ENCODE measurements at regions not wholly inside any gene's neighbourhood (a gene's known extent, or its start where the extent isn't known, plus 50 kb on each side); places are given as distances from the start of the nearest gene placed in this dataset.

GRCh38 chr13:68940049-68940448, 1167.6 kb upstream of the ATXN8OS start:
- no peak for TF ChIP-seq CEBPB (IDR thresholded peaks at IDR 0.05)
- TF ChIP-seq FOXM1 (IDR thresholded peaks at IDR 0.05; ENCODE audit: borderline replicate concordance, low read depth), result no peak
- TF ChIP-seq TAF1 (IDR thresholded peaks at IDR 0.05; ENCODE audit: low read depth), result no peak
- TF ChIP-seq TEAD4 (IDR thresholded peaks at IDR 0.05), result no peak

GRCh38 chr13:68938639-68939038, 1169.0 kb upstream of the ATXN8OS start:
- no peak for TF ChIP-seq CEBPB (IDR thresholded peaks at IDR 0.05)
- no peak for TF ChIP-seq NFIC (IDR thresholded peaks at IDR 0.05)
- no peak for TF ChIP-seq ZBTB7A (IDR thresholded peaks at IDR 0.05; ENCODE audit: low read depth)
- TF ChIP-seq EGR1 (IDR thresholded peaks at IDR 0.05), result no peak
- no peak for TF ChIP-seq USF1 (IDR thresholded peaks at IDR 0.05)
- TF ChIP-seq TAF1 (IDR thresholded peaks at IDR 0.05; ENCODE audit: low read depth), result no peak
- no peak for TF ChIP-seq YY1 (IDR thresholded peaks at IDR 0.05; ENCODE audit: low read depth)
- no peak for TF ChIP-seq EP300 (IDR thresholded peaks at IDR 0.05; ENCODE audit: borderline replicate concordance)
- TF ChIP-seq REST (IDR thresholded peaks at IDR 0.05; ENCODE audit: low read depth), result no peak
- TF ChIP-seq FOXM1 (IDR thresholded peaks at IDR 0.05; ENCODE audit: borderline replicate concordance, low read depth), result no peak

- TF ChIP-seq NFIC (IDR thresholded peaks at IDR 0.05), result no peak
- TF ChIP-seq REST (IDR thresholded peaks at IDR 0.05; ENCODE audit: low read depth), result no peak
- no peak for TF ChIP-seq EP300 (IDR thresholded peaks at IDR 0.05; ENCODE audit: borderline replicate concordance)
- TF ChIP-seq CREB1 (IDR thresholded peaks at IDR 0.05; ENCODE audit: low read depth), result no peak
- no peak for TF ChIP-seq TAF1 (IDR thresholded peaks at IDR 0.05; ENCODE audit: low read depth)
- TF ChIP-seq MAX (IDR thresholded peaks at IDR 0.05), result no peak
- no peak for TF ChIP-seq FOXM1 (IDR thresholded peaks at IDR 0.05; ENCODE audit: borderline replicate concordance, low read depth)
- no peak for TF ChIP-seq RAD21 (IDR thresholded peaks at IDR 0.05; ENCODE audit: low read depth)
- no peak for TF ChIP-seq ZBTB7A (IDR thresholded peaks at IDR 0.05; ENCODE audit: low read depth)
- TF ChIP-seq YY1 (IDR thresholded peaks at IDR 0.05; ENCODE audit: low read depth), result no peak
- TF ChIP-seq TEAD4 (IDR thresholded peaks at IDR 0.05), result no peak
Observed at GRCh38 chr13:68929075-68929745, 1178.4 kb upstream of the ATXN8OS start.

GRCh38 chr13:68927387-68928026, 1180.1 kb upstream of the ATXN8OS start:
- no peak for TF ChIP-seq FOXM1 (IDR thresholded peaks at IDR 0.05; ENCODE audit: borderline replicate concordance, low read depth)
- no peak for TF ChIP-seq TCF12 (IDR thresholded peaks at IDR 0.05; ENCODE audit: low read depth)
- TF ChIP-seq REST (IDR thresholded peaks at IDR 0.05; ENCODE audit: low read depth), result no peak
- no peak for TF ChIP-seq TEAD4 (IDR thresholded peaks at IDR 0.05)
- TF ChIP-seq RAD21 (IDR thresholded peaks at IDR 0.05; ENCODE audit: low read depth), result peak; percentile 89
- TF ChIP-seq EP300 (IDR thresholded peaks at IDR 0.05; ENCODE audit: borderline replicate concordance), result no peak
- TF ChIP-seq TAF1 (IDR thresholded peaks at IDR 0.05; ENCODE audit: low read depth), result no peak

GRCh38 chr13:68923995-68924394, 1183.6 kb upstream of the ATXN8OS start:
- TF ChIP-seq NFIC (IDR thresholded peaks at IDR 0.05) (no peak), TCF12 (IDR thresholded peaks at IDR 0.05; ENCODE audit: low read depth) (no peak), CEBPB (IDR thresholded peaks at IDR 0.05) (no peak), TAF1 (IDR thresholded peaks at IDR 0.05; ENCODE audit: low read depth) (no peak), REST (IDR thresholded peaks at IDR 0.05; ENCODE audit: low read depth) (no peak), CREB1 (IDR thresholded peaks at IDR 0.05; ENCODE audit: low read depth) (no peak), YY1 (IDR thresholded peaks at IDR 0.05; ENCODE audit: low read depth) (no peak), USF1 (IDR thresholded peaks at IDR 0.05) (no peak), EGR1 (IDR thresholded peaks at IDR 0.05) (no peak), ZBTB7A (IDR thresholded peaks at IDR 0.05; ENCODE audit: low read depth) (no peak), TEAD4 (IDR thresholded peaks at IDR 0.05) (no peak), FOXM1 (IDR thresholded peaks at IDR 0.05; ENCODE audit: borderline replicate concordance, low read depth) (no peak), EP300 (IDR thresholded peaks at IDR 0.05; ENCODE audit: borderline replicate concordance) (no peak), RAD21 (IDR thresholded peaks at IDR 0.05; ENCODE audit: low read depth) (no peak), MAX (IDR thresholded peaks at IDR 0.05) (no peak)
